SU-DHL-6 (cell line): ENCODE measurements at regions not wholly inside any gene's neighbourhood (a gene's known extent, or its start where the extent isn't known, plus 50 kb on each side); places are given as distances from the start of the nearest gene placed in this dataset.

Source experiments
- EZH2phosphoT487 ChIP-seq: fragments of 200-600 bp; sonication (generic), shearing (Covaris generic); conservative IDR thresholded peaks from 2 replicates; pipeline ENCODE4 v1.6.1; 2018; ENCODE audit warnings: mild to moderate bottlenecking, antibody characterized with exemption, low read length, moderate library complexity, mixed read lengths
- TF ChIP-seq, protein P1 (sequence below): fragments of 200-600 bp; sonication (generic); IDR thresholded peaks from one replicate; pipeline ENCODE4 v1.5.1; 2017; ENCODE audit warnings: antibody characterized with exemption, mild to moderate bottlenecking, low read length, moderate library complexity; ENCODE audit not compliant: insufficient read depth, poor library complexity, severe bottlenecking

DNA sequence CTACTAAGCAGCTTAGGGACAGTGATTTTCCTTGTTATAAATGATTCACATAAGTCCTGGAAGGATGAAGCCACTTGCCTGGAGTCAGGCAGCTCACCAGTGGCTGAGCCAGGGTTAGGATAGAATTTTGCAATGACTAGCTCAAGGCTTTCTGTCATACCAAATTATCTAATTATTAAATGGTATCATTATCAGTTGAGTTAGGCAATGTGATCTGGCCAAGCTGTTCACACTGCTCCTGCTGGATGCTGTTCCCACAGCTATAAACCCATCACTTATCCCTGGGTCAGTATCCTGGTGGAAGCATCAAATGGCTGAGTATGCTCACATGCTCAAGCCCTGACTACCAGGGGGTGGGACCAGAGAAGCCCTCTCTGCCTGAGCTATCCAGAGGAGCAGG is 235.2 kb downstream of the MTX2 start:
- TF ChIP-seq, protein P1, sequence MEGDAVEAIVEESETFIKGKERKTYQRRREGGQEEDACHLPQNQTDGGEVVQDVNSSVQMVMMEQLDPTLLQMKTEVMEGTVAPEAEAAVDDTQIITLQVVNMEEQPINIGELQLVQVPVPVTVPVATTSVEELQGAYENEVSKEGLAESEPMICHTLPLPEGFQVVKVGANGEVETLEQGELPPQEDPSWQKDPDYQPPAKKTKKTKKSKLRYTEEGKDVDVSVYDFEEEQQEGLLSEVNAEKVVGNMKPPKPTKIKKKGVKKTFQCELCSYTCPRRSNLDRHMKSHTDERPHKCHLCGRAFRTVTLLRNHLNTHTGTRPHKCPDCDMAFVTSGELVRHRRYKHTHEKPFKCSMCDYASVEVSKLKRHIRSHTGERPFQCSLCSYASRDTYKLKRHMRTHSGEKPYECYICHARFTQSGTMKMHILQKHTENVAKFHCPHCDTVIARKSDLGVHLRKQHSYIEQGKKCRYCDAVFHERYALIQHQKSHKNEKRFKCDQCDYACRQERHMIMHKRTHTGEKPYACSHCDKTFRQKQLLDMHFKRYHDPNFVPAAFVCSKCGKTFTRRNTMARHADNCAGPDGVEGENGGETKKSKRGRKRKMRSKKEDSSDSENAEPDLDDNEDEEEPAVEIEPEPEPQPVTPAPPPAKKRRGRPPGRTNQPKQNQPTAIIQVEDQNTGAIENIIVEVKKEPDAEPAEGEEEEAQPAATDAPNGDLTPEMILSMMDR = no peak
- no peak for TF ChIP-seq EZH2phosphoT487
